Spleen (tissue), 11 donors: ENCODE measurements at regions not wholly inside any gene's neighbourhood (a gene's known extent, or its start where the extent isn't known, plus 50 kb on each side); places are given as distances from the start of the nearest gene placed in this dataset.
"Not testable (repeated sequence)": the region's sequence is repeated elsewhere in the genome, so short reads cannot be mapped to it uniquely, and the experiment has no call there.

Experiments
- DNase-seq: peaks from one replicate; pipeline ENCODE4 v3.0.0-alpha.2; 2020
- H3K27ac ChIP-seq, 8 donors: fragments of 200-600 bp; sonication (generic) in 7 of 8; 1 replicate in 4 of 8; 2 replicates in 4 of 8; pipeline versions ENCODE4 v1.5.0 to v1.8.0; 2016 to 2021; ENCODE audit warnings: inconsistent platforms in 4 of 8, mild to moderate bottlenecking in 4 of 8, moderate library complexity in 1 of 8
- H3K27me3 ChIP-seq, 7 donors: fragments of 200-600 bp; sonication (generic) in 6 of 7; replicated peaks in 1 of 7; 1 replicate in 4 of 7; 2 replicates in 3 of 7; pipeline versions ENCODE4 v1.5.0 to v1.8.0; 2016 to 2021; ENCODE audit warnings: inconsistent platforms in 3 of 7, mild to moderate bottlenecking in 1 of 7
- H3K36me3 ChIP-seq, 6 donors: fragments of 200-600 bp; sonication (generic) in 5 of 6; 1 replicate in 4 of 6; 2 replicates in 2 of 6; pipeline versions ENCODE4 v1.5.0 to v1.8.0; 2016 to 2021; ENCODE audit warnings: inconsistent platforms in 2 of 6
- H3K4me1 ChIP-seq, 6 donors: fragments of 200-600 bp; sonication (generic) in 5 of 6; 1 replicate in 3 of 6; 2 replicates in 3 of 6; pipeline versions ENCODE4 v1.5.0 to v1.8.0; 2016 to 2021; ENCODE audit warnings: inconsistent platforms in 3 of 6
- H3K4me3 ChIP-seq, 8 donors: fragments of 200-600 bp; sonication (generic) in 7 of 8; 1 replicate in 4 of 8; 2 replicates in 4 of 8; pipeline versions ENCODE4 v1.5.0 to v1.8.0; 2016 to 2021; ENCODE audit warnings: inconsistent platforms in 4 of 8, mild to moderate bottlenecking in 4 of 8, moderate library complexity in 2 of 8
- H3K9me3 ChIP-seq, 8 donors: fragments of 200-600 bp; sonication (generic) in 7 of 8; 1 replicate in 4 of 8; 2 replicates in 4 of 8; pipeline versions ENCODE4 v1.5.0 to v1.8.0; 2016 to 2021; ENCODE audit warnings: inconsistent platforms in 4 of 8
- POLR2A ChIP-seq, 3 donors: fragments of 450-650 bp; IDR thresholded peaks; one replicate each; pipeline ENCODE4 v1.5.1; 2017; ENCODE audit warnings: antibody characterized with exemption in 3 of 3, mild to moderate bottlenecking in 1 of 3
- POLR2AphosphoS5 ChIP-seq, 3 donors: sonication (generic); formaldehyde crosslinking; IDR thresholded peaks; one replicate each; pipeline ENCODE4 v1.5.1; 2017; ENCODE audit warnings: antibody characterized with exemption in 3 of 3
- WGBS, 5 donors: extraction: QIAGEN DNeasy Blood & Tissue Kit in 3 of 5; methylation state at CpG; one replicate each; pipeline versions ENCODE4 v1.1.5 to v1.1.7; 2013 to 2018; 5-methylcytosine and 5-hydroxymethylcytosine counted together
- intact Hi-C: fragments of 100-400 bp; cut with DNase I; formaldehyde crosslinking; loops from one replicate; pipeline ENCODE4 v1.15.0; 2023; ENCODE audit warnings: low total_unique reads
- TF ChIP-seq, protein P1 (sequence below), 11 experiments: fragments of 200-600 bp in 7 of 11; fragments of 450-650 bp in 4 of 11; sonication (generic) in 4 of 11; IDR thresholded peaks in 8 of 11; conservative IDR thresholded peaks in 3 of 11; 1 replicate in 7 of 11; 2 replicates in 4 of 11; pipeline versions ENCODE4 v1.4.0 to v1.8.0; 2016 to 2021; ENCODE audit warnings: antibody characterized with exemption in 11 of 11, inconsistent platforms in 4 of 11, mild to moderate bottlenecking in 1 of 11
- donor health status: healthy with polysubstance abuse.
- donor health status: DM: no; HTN: no; CAD: no; lungs with moderate emphysema.
- donor health status: DM: no; HTN: no; CAD: no.
- donor health status: Bipolar disorder and iron deficiency.
- donor health status: healthy.
- donor health status: DM: no; HTN: no; CAD: no.
- donor health status: DM: yes; HTN: yes; CAD: no.

DNA sequence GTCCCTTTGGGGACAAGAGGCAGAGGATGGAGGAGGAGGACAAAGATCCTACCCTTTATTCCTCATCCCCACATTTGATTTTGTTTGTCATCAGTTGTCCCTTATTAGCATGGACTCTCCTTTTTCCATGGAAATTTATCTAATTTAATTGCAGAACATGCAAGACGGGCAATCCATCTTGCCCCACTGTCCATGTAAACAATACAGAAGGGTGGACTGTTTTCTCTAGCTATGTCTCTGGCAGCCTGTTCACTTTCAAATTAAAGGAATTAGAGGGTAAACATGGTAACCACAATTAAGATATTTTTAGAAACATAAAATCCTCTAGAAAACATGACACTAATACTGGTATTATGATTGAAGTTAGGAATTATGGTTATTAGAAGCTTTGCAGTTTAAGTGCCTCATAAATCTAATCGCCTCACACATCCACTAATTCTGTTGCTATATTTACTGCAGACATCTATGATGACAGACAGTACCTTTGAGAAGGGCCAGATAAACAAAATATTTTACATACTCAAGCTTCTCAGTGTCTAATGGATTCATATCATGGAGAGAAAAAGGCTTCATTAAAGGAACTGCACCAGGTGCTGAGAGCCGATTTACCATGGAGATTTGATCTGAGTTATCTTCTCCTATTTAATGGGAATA, 215.5 kb downstream of the LNPK start:
- 82 to 91% (median 86%) methylated on average over 3 of the region's 3 CpGs for WGBS, 5 donors
- DNase-seq, result no peak
- intact Hi-C loops, result no loop called here
- H3K27ac ChIP-seq, result no peak overlapping the region
- no peaks in the 10 kb centered on the region for H3K36me3 ChIP-seq
- no peaks in the 10 kb centered on the region for H3K4me1 ChIP-seq
- H3K4me3 ChIP-seq, result no peak overlapping the region
- TF ChIP-seq, protein P1, sequence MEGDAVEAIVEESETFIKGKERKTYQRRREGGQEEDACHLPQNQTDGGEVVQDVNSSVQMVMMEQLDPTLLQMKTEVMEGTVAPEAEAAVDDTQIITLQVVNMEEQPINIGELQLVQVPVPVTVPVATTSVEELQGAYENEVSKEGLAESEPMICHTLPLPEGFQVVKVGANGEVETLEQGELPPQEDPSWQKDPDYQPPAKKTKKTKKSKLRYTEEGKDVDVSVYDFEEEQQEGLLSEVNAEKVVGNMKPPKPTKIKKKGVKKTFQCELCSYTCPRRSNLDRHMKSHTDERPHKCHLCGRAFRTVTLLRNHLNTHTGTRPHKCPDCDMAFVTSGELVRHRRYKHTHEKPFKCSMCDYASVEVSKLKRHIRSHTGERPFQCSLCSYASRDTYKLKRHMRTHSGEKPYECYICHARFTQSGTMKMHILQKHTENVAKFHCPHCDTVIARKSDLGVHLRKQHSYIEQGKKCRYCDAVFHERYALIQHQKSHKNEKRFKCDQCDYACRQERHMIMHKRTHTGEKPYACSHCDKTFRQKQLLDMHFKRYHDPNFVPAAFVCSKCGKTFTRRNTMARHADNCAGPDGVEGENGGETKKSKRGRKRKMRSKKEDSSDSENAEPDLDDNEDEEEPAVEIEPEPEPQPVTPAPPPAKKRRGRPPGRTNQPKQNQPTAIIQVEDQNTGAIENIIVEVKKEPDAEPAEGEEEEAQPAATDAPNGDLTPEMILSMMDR (IDR thresholded peaks at IDR 0.05 in 8 of 11, conservative IDR thresholded peaks at IDR 0.05 in 3 of 11), result no peak
- TF ChIP-seq POLR2AphosphoS5 (IDR thresholded peaks at IDR 0.05) (no peak), POLR2A (IDR thresholded peaks at IDR 0.05) (no peak)
- H3K27me3 ChIP-seq, result peaks cover 0 to 5% (median 0%) of the 10 kb centered on the region in 7 donors
- no peaks in the 10 kb centered on the region for H3K9me3 ChIP-seq

DNA sequence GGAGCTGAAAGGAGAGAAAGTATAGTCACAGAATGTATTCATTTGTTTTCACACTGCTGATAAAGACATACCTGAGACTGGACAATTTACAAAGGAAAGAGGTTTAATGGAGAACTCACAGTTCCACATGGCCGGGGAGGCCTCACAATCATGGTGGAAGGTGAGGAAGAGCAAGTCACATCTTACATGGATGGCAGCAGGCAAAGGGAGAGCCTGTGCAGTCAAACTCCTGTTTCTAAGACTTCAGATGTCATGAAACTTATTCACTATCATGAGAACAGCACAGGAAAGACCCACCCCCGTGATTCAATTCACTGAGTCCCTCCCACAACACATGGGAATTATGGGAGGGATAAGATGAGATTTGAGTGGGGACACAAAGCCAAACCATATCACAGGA, 224.7 kb downstream of the LNPK start:
- H3K4me1 ChIP-seq, H3K4me3 ChIP-seq, H3K9me3 ChIP-seq, H3K36me3 ChIP-seq, intact Hi-C loops, H3K27ac ChIP-seq, H3K27me3 ChIP-seq, DNase-seq: not testable (repeated sequence)
- 65 to 81% (median 70%) methylated on average over 2 of the region's 2 CpGs for WGBS, 5 donors

DNA sequence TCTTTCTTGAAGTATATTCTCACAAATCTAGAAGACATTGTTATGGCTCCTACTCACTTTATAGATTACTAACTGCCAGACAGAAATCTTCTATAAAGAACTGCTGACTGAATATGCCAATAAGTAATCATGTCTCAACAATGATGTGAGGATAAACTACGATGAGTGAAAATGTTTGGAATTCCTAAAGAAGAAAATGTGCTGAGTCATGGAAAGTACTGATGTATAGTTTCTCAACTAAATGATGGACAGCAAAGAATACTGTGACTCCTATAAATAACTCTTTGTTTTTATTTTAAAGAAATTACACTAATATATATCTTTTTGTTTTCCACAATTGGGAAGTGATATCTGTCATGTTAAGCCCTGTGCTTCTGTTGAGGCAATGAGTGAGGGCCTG, 232.9 kb downstream of the LNPK start:
- no peak overlapping the region for H3K27ac ChIP-seq
- intact Hi-C loops, result no loop called here
- no peak for DNase-seq
- no peaks in the 10 kb centered on the region for H3K4me1 ChIP-seq
- H3K27me3 ChIP-seq, result peaks cover 0 to 8% (median 0%) of the 10 kb centered on the region in 7 donors
- no peaks in the 10 kb centered on the region for H3K9me3 ChIP-seq
- WGBS, 5 donors, result 66 to 86% (median 76%) methylated on average over 1 of the region's 1 CpG
- TF ChIP-seq, protein P1 (IDR thresholded peaks at IDR 0.05 in 8 of 11, conservative IDR thresholded peaks at IDR 0.05 in 3 of 11), result no peak
- TF ChIP-seq POLR2AphosphoS5 (IDR thresholded peaks at IDR 0.05) (no peak), POLR2A (IDR thresholded peaks at IDR 0.05) (no peak)
- no peaks in the 10 kb centered on the region for H3K36me3 ChIP-seq
- H3K4me3 ChIP-seq, result no peak overlapping the region

DNA sequence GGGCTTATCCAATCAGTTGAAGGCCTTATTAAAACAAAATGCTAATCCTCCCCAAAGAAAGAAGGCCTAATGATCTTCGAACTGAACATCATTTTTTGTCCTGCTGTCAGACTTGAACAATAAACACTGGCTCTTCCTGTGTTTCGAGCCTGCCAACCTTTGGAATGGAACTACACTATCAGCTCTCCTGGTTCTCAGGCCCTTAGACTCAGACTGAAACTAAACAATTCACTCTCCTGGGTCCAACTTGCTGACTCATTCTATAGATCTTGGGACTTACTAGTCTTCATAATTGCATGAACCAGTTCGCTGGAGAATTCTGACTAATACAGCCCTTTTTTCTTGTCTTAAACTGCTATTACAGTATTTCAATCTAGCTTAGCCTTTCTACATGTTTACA, 235.2 kb downstream of the LNPK start:
- intact Hi-C loops, result no loop called here
- no peak for DNase-seq
- WGBS, 5 donors, result 39 to 58% (median 43%) methylated on average over 3 of the region's 3 CpGs

More for the DNA sequence above, 235.2 kb downstream of the LNPK start:
- no peak overlapping the region for H3K4me3 ChIP-seq
- no peaks in the 10 kb centered on the region for H3K4me1 ChIP-seq
- no peaks in the 10 kb centered on the region for H3K27me3 ChIP-seq
- no peaks in the 10 kb centered on the region for H3K9me3 ChIP-seq
- TF ChIP-seq, protein P1 (IDR thresholded peaks at IDR 0.05 in 8 of 11, conservative IDR thresholded peaks at IDR 0.05 in 3 of 11), result no peak
- TF ChIP-seq POLR2AphosphoS5 (IDR thresholded peaks at IDR 0.05) (no peak), POLR2A (IDR thresholded peaks at IDR 0.05) (no peak)
- H3K27ac ChIP-seq, result no peak overlapping the region
- no peaks in the 10 kb centered on the region for H3K36me3 ChIP-seq
